ENCODE measurements at regions not wholly inside any gene's neighbourhood (a gene's known extent, or its start where the extent isn't known, plus 50 kb on each side); places are given as distances from the start of the nearest gene placed in this dataset.

GRCh38 chr11:71302534-71302909 is 50.1 kb upstream of the SHANK2 start:
- H3K27me3 Mint-ChIP-seq = peaks cover 11% of the 10 kb centered on the region
- no peak overlapping the region for H3K4me3 Mint-ChIP-seq
- H3K36me3 Mint-ChIP-seq = no peaks in the 10 kb centered on the region
- H3K4me1 Mint-ChIP-seq = no peaks in the 10 kb centered on the region
- H3K27ac Mint-ChIP-seq = no peak overlapping the region
- no peaks in the 10 kb centered on the region for H3K9me3 Mint-ChIP-seq

Measured in IgD-negative memory B cell (primary cell).